Pulmonary artery endothelial cell (primary cell): ENCODE measurements at regions not wholly inside any gene's neighbourhood (a gene's known extent, or its start where the extent isn't known, plus 50 kb on each side); places are given as distances from the start of the nearest gene placed in this dataset.

Source experiments
- DNase-seq: peaks from one replicate; pipeline ENCODE4 v3.0.0-alpha.2; 2011; ENCODE audit warnings: low read depth, low spot score

DNA sequence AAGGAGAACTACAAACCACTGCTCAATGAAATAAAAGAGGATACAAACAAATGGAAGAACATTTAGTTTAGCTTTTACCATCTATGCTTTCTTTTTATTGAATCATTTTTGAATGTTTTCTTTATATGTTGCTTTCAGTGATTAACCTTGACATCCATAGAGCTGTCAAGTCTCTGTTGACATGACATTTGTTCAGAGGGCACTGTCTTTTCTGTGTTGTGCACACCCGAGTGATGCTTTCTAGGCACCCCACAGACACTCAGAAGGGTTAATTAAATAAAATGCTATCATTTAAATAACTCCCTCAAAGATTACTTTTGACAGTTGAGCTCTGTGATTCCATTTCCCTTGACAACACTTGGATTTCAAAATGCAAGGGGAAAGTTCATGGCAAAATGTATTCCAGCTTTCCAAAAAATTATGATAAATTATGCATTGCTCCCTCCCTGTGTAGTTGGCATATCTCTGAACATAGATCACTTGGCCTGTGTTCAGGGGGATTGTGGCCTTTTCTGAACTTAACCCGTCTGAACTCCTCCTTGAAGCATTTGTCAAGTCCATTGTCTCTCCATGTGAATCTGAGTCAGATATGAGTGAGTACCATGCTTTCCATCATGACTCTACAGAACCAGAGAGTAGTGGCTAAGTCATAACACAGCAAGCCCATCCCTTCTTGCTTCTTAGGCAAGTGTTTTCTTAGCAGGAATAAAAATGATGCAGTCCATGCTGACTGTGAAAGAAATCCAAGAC is 372.6 kb downstream of the RPRM start:
- DNase-seq, result no peak

DNA sequence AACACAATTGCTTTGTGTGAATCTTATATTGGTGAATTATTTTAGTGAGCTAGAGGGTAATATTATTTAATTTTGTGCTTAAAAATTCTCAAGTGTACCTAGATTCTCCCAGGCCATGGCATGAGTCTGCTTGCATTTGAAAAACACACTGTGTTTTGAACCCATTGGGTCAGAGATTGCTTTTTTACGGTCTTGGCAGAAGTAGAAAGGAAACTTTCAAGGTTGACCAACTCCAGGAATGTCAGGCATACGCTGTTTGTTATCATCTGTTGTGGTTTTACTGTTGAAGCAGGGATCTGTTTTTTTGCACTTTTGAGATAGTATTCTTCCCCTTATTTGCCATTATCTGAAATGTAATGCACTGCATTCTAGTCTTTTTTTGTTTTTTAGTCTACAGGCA is 377.4 kb downstream of the RPRM start:
- DNase-seq, result no peak

DNA sequence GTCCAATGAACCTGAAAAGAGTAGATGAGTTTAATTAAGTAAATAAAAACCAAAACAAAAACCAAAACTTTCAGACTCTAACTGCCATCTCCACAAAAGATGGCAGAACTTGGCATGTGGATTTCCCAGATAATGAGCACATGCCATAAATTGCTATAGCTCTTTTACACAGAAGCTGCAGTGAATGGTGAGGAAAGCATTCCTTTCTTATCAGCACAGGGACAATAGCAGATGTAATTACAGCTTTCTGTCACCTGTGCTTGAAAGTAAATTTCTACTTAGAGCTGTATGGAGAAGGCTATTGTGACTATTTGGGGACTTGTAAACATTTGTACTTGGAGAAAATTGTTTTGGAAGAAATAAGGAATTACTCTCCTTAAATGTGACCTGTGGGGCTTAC is 378.4 kb downstream of the RPRM start:
- no peak for DNase-seq

DNA sequence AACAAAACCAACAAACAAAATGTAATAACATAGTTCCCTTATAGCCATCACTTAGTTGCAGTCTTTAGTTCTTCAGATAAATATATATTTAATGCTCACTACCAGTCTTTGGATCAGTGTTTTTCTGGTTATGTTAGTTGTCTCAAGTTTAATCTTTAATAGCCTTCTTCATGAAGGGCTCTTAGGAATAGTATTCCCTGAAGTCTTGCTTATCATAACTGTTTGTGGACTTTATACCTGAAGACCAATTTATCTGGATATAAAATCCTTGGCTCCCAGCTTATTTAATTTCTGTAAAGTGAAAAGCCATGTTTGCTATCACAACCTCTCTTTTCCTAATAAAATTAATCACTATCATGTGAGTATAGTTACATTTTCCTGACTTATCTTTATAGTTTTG is 379.7 kb downstream of the ARL6IP6 start:
- no peak for DNase-seq

DNA sequence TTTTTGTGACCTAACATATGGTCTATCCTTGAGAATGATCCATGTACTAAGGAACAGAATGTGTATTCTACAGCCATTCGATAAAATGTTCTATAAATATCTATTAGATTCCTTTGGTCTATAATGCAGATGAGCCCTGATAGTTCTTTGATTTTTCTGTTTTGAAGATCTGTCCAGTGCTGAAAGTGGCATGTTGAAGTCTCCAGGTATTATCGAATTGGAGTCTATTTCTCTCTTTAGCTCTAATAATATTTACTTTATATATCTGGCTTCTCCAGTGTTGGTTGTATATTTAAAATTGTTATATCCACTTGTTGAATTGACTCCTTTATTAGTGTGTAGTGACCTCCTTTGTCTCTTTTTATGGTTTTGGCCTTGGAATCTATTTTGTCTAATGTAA is 377.9 kb downstream of the ARL6IP6 start:
- no peak for DNase-seq

DNA sequence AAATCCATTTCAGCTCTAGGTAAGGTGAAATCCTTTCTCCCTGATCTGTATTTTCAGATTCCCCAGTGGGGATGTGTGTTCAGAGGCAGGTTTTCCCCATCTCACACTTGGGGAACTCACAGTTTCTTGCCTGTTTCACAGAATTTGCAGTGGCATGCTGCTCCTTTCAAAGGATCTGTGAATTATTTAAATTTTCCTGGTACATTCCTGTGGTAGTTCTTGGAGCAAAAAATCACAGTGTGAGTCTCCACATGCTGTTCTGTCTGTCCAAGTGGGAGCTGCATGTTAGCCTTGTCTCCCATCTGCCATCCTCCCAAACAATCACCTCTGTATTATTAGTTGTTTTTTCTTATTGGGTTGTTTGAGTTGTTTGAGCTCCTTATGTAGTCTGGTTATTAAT is 372.9 kb downstream of the ARL6IP6 start:
- no peak for DNase-seq

DNA sequence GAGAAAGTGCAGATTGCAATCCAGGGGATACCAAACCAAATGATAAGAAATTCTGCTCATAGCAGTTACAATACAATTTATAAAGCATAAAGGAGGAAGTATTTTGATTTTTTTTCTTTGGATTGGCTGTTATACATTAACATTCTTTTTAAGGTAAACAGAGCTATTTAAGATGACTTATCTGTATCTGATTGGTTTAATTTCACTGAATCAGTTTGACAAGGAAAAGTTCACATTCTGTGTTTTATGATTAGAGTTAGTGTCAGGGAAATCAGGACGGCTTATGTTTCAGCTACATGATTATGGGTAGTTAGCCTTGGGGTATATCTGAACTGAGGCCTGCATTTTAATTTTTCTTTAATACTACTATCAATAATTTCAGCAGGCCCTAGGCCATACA is 360.9 kb downstream of the ARL6IP6 start:
- DNase-seq, result no peak

DNA sequence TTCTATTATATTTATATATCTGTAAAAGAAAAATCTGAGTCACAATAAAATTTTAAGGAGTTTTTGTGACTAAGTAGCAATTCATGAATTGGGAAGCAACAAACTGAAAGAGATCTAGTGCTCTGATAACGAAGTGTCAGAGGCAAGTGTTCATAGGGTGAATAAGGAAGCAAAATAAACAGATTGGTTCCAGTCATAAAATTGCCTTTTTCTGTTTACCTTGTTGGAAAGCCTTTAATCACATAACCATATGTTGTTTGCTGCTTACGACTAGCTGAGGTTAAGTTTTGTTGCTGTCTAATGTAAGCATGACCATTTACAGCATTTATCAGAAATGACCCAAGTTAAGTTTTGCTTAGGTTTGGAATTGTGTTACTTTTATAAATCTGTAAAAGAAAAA is 358.9 kb downstream of the ARL6IP6 start:
- no peak for DNase-seq

DNA sequence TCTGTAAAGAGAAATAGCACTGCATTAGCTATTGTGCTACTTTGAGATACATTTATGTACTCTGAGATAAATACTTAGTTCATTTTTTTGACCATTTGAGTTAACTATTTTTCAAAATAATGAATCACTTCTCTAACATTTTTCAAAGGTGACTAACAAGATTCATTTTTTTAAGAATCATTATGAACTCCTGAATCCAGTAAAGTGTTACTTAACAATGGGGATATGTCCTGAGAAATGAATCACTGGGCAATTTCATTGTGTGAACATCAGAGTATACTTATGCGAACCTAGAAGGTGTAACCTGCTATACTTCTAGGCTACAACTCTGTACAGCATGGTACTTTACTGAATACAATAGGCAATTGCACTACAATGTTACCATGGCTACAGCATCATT is 355.8 kb downstream of the ARL6IP6 start:
- DNase-seq, result no peak

DNA sequence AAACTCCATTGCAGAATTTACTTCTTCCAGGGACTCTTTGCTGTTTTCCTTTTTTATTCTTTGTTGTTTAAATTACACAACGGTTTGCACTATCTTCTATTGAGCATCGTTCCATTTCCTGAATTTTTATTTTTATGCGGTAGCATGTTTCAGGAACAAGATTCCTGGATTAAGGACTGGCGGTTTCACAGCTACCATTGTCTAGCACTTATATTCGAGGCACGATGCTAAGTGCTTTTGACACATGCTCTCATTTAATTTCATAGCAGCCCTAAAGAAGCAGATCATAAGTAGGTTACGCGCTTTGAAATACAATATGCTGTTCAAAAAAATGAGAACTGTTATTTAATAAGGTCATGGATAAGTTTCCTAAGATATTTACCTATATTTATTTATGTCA is 354.4 kb downstream of the ARL6IP6 start:
- no peak for DNase-seq

DNA sequence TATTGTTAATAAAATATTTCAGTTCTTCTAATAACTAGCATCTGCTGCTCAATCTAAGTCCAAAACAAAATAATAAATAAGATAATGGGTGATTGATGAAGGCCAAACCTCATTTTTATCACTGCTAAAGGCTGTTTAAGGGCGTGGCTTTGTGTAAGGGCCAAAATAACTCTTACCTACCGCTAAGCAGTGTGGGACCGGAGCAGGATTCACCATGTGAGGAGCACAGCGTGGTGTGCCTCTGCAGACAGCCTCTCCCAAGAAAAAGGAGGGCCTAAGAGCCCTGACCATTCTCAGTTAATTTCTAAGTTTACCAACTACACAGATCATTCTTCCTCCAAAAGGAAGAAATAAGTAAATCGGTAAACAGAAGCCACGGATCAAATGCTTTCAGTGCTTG is 353.7 kb downstream of the ARL6IP6 start:
- no peak for DNase-seq

DNA sequence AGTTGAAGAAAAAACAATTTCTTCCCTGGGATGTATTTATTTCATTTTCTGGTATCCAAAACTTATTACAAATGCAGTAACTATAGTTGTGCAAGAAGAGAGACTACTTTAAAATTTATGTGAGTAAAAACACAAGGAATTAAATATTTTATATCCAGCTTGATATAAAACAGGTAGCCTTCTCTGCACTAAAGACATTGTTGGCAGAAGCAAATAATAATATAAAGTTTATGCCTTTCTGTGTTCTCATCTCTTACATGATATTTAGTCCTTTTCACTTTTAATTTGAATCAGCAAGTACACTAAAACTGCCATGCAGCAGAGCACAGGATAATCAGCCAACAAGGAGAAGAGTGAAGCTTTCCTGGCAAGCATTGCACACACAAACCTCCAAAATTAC is 352.7 kb downstream of the ARL6IP6 start:
- no peak for DNase-seq

DNA sequence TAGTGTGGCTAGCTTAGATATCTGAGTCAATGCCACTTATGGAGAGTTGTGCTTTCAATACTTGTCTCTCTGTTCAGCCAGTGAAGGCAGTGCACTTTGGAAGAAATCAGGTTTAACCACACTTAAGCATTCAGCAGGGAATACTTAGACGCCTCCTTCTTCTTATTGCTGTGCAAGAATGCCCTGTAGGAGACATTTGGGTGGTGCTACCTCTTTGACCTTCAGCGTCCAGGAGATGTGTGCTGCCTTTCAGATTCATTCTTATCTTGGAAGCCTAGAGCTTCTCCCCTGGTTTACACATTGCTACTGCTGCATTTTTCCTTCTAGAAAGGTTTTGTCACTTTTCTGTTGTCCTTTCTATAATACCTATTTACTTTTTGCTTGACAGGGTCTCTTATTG is 350.5 kb downstream of the ARL6IP6 start:
- no peak for DNase-seq

DNA sequence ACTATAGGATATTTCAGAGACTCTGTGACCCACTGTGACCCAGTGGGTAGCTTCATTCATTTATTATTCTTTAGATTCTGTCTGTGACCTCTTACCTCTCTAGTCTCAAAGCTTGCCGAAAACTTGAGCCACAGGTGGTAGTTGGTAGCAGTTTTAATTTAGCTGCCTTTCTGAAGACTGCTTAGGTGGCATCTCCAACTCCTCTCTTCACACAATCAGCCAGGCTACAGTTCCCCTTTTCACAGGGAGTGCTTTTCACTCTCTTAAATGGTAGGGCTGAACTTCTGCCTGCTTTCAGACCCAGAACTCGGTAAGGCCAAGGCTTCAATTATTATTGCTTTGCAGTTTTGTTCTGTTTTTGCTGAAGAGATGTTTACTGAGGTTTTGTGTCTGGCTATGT is 349.6 kb downstream of the ARL6IP6 start:
- no peak for DNase-seq

DNA sequence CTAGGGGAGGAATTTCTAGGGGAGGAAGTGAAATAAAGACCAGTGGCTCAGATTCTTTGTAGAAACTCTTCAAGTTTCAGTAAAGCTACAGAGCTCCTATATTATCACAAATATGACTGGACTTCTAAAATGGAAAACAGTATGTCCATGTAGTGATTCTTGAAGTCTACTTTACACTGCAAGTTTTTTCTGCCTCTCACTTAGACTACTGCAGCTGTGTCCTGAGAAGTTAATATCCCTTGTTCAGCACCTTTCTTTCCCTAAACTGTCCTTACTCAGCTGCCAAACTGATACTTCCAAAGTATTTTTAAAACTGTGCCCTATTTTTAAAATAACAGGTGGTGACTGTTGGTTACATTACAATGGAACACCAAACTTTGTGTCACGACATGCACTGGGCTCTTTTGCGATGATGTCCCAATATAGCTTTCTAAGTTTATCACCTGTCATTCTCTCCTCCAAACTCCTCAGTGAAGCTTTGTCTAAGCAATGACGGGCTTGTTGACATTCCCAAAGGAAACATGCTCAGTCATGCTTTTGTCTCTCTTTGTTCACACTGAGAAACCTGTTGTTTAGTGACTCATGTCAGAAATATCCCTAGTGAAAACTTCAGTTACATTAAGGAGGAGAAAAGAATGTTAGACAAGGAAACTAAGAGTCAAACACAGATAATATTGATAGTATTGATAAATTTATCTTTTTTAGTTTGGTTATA is 341.1 kb downstream of the ARL6IP6 start:
- no peak for DNase-seq

DNA sequence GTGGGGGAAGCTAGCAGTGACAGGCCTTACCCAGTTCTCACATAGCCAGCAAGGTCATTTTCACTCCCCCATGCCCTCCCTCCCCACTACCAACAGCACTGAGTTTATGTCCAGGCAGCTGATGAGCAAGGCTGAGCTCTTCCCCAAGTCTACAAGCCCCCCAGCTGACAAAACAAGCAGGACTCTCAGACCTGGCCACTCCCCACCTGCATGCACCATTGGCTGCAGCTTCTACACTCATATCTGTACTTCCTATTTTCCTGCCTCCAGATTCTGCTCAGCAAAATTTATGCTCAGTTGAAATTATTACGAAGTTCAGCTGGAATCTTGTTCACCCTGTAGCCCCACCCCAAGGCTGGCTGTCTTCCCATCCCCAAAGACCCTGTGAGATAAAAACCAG is 339.3 kb downstream of the ARL6IP6 start:
- DNase-seq, result no peak

DNA sequence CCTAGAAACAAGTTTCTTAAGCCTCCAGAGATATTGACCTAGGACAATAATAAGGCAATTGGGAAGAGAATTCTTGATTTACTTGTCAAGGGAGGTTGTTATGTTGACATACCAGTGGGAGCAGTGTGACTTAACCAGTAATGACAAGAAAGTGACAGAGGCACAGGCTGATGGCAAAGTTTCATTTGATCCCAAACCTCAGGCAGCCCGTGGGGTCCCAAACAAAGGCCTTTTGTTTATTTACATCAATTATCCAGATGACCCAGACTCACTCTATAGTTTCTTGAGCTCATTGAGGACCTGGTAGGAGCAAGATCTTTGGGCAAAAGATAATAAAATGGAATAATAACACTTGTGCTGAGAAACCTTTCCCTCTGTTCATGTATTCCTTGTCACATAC is 336.8 kb downstream of the ARL6IP6 start:
- DNase-seq, result no peak

DNA sequence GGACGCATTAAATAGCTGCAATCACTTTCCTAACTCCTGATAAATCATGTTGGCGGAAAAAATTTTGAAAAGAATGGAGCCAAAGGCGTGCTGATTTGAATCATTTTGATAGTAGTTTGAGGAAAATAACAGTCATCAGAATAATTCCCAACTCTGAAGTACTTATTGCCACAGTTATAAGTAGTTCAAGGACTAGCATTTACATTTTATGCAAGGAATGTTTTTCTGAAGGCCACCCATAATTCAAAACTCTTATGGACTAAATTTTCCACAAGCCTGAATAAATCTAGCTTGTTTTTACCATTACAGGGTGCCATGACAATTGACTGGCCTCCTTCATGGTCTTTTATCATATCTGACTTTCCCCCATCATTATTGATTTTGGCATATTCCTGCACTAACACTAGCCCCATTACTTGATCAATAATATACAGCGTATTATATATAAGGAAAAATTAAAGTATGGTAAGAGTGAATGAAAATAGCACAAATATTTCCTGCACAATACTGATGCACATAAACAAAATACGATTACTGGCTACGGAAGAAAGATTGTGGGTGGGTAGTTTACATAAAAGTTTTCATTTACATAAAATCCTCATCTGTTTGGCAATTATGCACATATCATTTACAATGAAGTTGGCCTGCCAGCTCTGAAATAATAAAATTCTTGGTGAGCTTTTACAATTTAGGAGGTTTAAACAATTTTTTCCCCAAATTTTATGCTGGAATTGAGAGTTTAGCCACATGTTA is 334.6 kb downstream of the ARL6IP6 start:
- DNase-seq, result no peak

DNA sequence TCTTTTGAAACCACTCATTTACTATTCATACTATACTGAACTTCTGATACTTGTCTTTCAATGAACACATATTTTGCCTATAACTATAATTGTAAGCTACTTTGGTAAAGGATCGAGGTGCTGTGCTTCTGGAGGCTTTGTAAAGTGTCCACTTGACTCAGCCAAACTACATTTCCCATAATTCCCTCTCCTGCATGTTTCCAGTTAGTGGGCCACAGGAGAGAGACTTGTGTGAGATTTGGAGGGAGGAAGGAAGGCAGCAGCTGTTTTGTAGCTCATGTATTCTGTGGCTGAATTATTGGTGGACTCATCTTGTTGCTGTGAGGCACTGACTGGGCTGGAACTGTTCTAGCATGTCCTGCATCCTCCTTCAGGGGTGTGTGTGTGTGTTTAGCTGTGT is 328.8 kb downstream of the ARL6IP6 start:
- no peak for DNase-seq

DNA sequence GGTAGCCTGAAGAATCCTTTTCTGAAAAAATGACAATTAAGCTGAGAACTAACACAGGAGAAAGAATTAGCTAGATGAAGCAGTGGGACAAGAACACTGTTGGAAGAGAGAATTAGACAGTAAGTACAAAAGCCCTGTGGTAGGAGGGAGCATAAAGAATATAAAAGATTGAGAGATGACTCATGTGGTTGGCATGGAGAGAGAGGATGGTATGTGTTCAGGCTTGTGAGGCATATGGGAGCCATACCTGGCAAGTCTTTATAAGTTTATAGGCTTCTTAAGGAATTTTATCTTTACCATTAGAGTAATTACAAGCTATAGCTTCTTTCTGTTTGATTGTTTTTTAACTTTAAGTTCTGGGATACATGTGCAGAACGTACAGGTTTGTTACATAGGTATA is 325.0 kb downstream of the ARL6IP6 start:
- DNase-seq, result no peak

DNA sequence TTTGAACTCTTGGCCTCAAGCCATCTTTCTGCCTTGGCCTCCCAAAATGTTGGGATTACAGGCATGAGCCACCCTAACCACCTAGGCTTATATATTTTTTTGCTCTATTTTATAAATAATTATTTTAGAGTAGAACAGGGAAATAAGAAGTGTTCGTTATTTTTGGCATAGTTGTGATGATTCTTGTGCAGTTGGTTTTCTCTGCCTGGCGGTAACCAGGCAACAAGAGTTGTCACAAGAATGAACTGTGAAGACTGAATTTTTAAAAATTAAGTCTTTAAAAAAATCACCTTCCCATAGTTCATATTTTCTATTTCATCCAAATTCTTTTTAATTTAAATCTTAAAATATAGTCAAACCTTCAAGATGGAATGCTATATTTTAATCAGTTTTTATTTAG is 310.2 kb downstream of the ARL6IP6 start:
- no peak for DNase-seq

DNA sequence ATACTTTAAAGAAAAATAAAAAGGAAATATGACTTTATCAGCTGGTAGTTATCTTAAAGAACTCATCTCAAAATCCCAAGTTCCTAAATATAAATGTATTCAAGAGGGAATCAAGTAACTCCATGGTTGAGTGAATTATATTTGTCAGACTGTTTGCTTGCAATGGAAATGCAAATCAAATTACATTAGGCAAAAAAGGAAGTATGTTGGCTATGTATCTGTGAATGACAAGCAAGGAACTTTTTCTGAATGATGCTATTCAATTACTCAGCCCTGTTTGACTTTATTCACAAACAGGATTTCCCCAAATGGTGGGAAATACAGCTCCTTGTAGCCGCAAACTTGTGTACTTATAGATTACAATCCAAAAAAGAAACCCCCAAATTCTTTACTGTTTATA is 309.1 kb downstream of the ARL6IP6 start:
- DNase-seq, result no peak

DNA sequence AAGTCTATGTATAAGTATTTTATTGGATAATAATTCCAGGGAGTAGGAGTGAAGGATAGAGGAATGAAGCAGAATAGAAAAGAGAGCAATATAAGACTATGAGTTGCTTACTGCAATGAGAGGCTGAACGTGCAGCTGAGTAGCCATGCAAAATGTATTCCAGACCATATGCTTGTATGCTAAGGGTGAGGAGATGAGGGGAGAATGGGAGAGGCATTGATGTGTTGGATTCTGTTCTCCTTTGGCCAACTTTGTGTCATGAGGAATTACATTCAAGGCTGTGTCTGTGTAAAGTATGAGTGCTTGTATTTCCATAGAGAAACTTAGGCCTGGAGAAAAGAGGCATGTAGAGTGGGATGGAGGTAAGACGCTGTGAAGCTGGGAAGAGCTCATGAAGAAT is 301.8 kb downstream of the ARL6IP6 start:
- no peak for DNase-seq
